ENCODE measurements at regions not wholly inside any gene's neighbourhood (a gene's known extent, or its start where the extent isn't known, plus 50 kb on each side); places are given as distances from the start of the nearest gene placed in this dataset.

- no peak for TF ChIP-seq CTCF (conservative IDR thresholded peaks at IDR 0.05; ENCODE audit: low read length)
- no peak for TF ChIP-seq EZH2phosphoT487 (IDR thresholded peaks at IDR 0.05; ENCODE audit: borderline replicate concordance)
Measured at GRCh38 chr15:93932164-93932776, 299.1 kb upstream of the MCTP2 start.

All from Loucy (cell line).